ENCODE measurements at regions not wholly inside any gene's neighbourhood (a gene's known extent, or its start where the extent isn't known, plus 50 kb on each side); places are given as distances from the start of the nearest gene placed in this dataset.

DNA sequence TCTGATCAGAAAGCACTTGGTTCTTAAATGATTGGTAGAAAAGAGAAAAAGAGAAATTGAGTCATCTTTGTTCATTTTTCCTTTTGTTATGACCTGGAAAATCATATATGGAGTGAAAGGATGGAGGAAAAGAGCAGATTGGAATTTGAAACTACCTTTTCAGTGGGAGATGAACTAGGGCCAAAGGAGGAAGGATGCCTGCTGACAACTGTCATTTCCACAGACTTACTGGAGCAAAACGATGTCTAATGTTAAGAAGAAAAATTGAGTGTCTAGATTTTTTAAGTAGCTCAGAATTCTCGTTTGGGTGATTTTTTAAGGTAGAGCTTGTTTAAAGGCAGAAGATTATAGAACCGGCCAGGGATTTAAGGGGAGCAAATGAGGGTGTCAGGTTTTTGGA lies 144.6 kb upstream of the KCNIP4 start:
- no peak for TF ChIP-seq SP1 (CRISPR knock-in tag; IDR thresholded peaks at IDR 0.05)
- no peak for TF ChIP-seq ZNF165 (CRISPR knock-in tag; IDR thresholded peaks at IDR 0.05; ENCODE audit: borderline replicate concordance)
- TF ChIP-seq POLR2G (IDR thresholded peaks at IDR 0.05; ENCODE audit: low read depth, low read length): no peak
- TF ChIP-seq HDAC2 (IDR thresholded peaks at IDR 0.05): no peak

All from K562 (cell line).